HG03025 (cell line): ENCODE measurements at regions not wholly inside any gene's neighbourhood (a gene's known extent, or its start where the extent isn't known, plus 50 kb on each side); places are given as distances from the start of the nearest gene placed in this dataset.
"Not testable (repeated sequence)": the region's sequence is repeated elsewhere in the genome, so short reads cannot be mapped to it uniquely, and the experiment has no call there.

Experiments
- ATAC-seq: cut with Tn5 transposase; IDR thresholded peaks from one replicate; pipeline ENCODE4 v1.9.1; 2021; ENCODE audit warnings: mild to moderate bottlenecking, moderate library complexity; ENCODE audit not compliant: unreplicated experiment, low FRiP score

DNA sequence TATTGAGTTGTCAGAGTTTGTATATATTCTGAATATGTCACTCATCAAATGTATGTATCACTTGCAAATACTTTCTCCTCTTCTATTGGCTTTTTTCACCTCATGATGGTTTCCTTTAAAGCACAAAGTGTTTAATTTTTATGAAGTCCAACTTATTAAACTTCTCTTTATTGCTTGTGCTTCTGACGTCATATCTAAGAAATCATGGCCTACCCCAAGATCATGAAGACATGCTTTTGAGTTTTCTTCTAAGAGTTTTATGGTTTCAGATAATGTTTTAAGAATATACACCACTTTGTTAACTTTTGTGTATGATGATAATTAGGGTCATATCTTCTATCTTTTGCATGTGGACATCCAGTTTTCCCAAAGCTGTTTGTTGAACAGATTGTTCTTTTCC lies 417.2 kb upstream of the ATP10A start:
- no peak for ATAC-seq

DNA sequence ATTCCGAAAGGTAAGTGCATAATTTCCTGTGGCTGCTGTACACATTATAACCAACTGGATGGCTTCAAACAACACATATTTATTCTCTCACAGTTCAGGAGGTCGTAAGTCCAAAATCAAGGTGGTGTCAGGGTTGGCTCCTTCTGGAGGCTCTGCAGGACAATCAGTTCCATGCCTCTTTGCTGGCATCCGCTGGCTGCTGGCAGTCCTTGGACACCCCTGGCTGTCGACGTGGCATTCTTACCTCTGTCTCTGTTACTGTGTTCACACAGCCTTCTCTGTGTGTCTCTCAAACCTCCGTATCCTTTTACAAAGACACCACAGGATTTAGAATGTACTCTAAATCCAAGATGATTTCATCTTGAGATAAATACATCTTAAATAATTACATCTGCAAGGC lies 398.8 kb upstream of the ATP10A start:
- ATAC-seq: no peak

DNA sequence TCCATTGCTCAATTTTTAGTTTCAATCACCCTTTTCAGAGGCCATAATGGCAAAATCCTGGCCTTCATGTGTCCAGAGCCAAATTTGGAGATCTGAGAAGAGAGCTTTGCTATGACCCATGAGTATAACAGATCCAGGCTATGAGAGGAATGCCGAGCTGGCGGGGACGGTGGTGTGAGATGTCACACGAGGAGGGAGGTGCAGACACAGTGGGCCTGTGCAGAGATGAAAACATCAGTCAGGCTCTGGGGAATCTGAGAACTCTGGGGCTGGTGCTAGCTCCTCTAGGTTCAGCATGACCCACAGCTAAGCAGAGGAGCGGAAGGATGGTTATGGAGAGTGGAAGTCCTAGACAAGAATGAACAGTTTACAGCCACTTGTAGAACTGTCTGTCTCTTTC lies 398.3 kb upstream of the ATP10A start:
- no peak for ATAC-seq

DNA sequence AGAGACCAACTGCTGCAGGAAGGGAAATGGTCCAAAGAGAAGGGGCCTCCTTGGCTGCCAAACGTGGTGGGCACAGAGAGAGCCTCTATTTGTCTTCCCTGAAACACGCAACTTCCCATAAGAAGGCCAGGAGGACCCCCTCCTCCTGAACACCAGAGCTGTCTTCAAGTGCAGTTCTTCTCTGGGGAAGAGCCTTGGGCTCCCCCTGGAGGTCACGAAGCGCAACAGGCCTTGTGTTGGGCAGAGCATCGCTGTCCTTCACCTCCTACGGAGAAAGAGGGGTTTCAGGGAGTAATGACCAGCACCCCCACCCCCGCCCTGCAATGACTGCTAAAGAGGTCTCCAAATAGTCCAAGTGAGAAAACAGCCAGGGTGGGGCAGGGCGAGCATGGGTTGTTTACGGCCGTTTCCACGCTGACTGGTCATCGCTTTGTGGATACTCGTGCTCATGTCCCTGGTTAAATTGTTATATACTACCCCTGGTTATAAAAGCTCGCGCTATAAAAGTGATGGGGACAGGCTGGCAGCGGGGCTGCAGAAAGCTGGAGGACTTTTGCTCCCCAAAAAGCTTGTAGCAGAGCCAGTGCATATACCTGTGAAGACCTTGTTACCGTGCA lies 397.5 kb upstream of the ATP10A start:
- ATAC-seq: no peak

DNA sequence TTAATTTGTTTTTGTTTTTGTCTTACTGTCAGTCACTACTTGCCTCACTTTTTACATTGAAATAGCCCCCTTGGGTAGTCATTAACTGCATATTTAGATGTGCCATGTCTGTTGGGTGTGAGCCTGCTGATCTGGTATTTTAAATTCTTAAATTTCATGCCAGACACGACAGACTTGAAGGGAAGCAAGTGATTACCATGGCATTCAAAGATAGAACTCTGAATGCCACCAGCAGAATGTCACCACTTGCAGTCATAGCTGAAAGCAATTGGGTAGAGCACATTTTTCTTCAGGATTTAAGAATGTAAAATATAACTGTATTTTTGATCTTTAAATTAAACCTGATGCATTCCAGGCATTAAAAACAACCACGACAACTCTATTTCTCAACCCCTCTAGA lies 396.5 kb upstream of the ATP10A start:
- no peak for ATAC-seq

DNA sequence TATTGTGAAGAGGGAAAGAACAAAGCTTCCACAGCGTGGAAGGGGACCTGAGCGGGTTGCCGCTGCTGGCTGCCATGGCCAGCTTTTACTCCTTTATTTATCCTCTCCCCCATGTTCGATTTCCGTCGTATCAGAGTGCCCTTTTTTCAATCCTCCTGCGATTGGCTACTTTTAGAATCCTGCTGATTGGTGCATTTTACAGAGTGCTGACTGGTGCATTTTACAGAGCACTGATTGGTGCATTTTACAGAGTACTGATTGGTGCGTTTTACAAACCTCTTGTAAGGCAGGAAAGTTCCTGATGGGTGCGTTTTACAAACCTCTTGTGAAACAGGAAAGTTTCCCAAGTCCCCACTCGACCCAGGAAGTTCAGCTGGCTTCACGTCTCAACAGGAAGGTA lies 381.7 kb upstream of the ATP10A start:
- not testable (repeated sequence) for ATAC-seq

DNA sequence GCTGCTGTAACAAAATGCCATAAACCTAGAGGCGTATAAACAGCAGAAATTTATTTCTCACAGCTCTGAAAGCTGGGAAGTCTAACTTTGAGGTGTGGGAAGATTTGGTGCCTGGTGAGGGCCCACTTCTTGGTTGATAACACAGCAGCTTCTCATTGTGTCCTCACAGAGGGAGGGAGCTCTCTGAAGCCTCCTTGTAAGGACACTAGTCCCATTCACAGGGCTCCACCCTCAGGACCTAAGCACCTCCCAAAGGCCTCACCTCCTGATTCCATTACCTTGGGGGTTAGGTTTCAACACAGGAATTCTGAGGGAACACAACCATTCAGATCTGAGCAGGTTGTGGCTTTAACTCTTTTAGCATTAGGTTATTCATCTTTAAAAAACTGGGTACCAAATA lies 380.3 kb upstream of the ATP10A start:
- ATAC-seq: no peak

DNA sequence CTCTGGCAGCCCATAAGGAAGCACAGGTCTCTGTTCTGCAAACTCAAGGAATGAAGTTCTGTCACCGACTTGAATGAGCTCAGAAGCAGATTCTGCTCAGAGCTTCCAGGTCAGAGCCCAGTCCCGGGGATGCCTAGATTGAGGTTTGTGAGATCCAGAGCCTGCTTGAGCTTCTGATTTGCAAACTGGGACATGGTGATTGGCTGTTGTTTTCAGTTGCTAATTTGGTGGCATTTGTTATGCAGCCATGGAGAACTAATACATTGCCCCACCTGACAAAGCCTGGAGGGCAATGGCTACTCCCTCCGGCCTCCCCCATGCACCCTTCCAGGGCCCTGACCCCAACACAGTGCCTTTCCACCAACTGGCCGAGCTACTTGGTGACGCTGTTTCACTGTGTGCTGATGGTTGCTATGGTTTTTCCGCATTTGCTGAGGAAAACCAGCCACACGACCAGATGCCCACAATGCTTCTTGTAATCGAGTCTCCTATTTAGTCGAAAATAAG lies 379.5 kb upstream of the ATP10A start:
- ATAC-seq: no peak

DNA sequence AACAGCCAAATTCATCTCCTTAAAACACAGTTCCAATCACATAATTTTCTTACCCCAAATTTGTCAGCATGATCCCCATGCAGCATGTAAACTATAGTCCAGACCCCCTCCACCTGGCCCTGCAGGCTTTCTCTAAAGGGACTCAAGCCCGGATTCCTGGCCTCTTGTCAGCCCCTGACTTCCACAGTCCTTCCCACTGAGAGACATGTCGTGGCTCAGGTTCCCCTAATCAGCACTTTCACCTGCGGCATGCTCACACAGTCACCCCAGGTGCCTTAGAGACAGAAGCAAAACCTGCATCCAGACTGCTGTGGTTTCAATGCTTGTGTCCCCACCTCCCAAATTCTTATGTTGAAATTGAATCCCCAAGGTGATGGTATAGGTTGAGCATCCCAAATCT lies 372.7 kb upstream of the ATP10A start:
- no peak for ATAC-seq

DNA sequence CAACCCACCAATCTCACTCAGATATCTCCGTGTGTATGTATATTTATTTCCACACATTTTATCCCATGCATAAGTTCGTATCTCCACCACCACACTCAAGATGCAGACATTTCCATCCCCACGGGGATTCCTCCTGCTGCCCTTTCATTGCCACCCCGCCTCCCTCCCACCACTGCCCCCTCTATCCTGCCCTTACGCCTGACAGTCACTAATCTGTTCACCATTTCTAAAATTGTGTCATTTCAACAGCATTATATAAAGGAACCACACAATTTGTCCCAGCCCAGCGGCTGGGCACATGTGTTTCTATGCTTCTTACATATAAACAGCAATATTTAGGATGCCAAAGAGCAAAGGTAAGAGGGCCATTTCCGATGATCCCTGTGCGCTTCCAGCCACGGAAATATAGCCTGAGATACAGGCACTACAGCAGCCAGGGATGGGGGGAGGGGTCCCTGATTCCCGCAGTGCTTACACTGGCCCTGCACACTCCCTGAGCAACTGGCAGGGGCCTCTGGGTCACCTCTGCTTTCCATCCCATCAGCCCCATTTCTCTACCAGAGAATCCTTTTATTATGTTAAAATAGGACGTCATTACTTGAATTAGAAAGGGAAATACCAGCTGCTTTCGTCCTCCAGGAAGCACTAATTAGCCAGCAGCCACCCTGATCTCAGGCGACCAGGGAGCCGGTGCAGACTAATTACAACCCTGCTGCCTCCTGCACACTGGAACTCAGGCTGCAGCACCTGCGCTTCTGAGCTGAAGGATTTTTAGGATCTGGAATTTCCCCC lies 372.0 kb upstream of the ATP10A start:
- no peak for ATAC-seq

DNA sequence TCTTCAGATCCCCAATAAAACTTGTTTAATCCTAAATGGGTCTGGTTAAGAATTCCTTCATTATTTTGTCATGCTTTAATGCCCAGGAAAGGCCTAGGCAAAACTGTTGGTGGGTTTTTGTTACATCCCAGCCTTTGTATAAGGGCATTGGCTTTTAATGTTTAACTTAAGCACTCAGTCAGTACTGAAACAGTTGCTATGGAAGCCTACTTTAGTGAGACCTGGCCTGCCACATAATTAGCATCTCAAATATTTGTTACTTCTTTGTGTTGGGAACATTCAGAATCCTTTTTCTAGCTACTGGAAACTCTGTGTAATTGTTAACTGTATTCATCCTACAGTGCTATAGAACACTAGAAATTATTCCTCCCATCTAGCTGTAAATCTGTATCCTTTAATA lies 369.6 kb upstream of the ATP10A start:
- ATAC-seq: no peak

DNA sequence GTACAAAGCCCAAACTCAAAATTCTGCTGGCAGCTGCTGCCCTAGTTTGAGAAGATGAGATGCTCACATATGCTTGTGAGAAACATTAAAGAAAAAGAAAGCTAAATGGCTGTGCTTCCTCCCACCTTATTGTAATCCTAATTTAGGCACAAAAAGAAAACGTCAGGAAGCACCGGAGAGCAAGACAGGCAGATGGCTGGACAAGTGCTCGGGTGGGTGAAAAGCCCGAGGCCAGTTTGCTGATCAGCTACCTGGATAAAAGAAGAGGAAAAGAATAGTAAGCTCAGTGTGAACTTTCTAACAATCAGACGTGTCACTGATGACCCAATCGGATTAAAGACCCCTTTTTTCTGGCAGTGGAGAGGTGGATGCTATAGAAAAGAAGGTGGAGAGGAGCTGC lies 368.0 kb upstream of the ATP10A start:
- ATAC-seq: no peak

DNA sequence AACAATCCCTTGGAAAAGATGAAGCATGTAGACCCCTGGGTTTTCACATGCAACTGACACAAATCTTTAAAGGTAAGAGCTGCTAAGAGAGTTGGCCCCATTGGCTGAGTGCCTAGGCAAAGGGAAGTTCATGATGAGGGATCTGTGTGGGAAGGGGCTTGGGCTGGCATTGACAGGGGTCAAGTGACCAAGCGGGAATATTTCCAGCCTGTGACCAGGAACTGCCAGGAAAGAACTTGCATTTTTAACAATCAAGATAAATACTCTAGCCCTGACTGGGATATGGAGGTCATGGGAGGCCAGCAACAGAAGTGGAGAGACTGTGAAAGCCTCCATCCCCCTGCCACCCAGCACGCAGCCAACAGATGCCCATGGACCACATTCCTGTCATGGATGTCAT lies 361.1 kb upstream of the ATP10A start:
- ATAC-seq: no peak

DNA sequence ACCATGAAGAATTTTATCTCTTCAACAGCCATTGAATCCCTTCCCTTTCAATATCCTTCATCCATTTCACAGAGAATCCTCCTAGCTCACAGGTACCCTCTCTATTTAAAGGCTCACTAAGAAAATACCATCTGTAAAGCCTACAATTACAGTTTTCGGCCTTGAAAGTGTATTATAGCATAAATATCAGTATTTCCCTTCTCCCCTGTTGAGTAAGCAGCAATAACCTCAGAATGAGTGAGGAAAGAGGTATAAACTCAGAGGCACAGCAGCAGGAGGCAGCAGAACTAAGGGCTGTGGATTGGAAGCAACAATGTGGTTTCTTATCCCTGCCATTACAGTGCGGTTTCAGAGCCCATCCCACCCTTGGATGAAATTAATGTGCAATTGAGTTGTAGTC lies 360.6 kb upstream of the ATP10A start:
- ATAC-seq: no peak

DNA sequence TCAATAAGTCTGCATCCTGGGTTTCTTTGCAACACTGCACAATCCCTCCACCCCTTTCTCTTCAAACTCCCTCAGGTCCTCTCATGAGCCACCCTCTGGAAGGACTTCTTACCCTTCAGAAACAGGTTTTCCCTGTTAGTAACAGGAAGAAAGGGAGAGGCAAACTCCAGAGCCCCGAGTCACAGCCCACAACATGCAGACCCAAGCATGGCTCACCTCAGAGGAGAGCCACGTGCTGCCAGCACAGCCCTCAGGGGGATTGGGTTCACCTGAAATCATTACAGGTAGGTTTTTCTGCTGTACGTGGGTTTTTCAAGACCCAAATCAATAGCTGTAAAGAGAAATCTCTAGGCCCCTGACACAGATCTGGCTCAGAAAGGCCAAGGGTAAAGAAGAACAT lies 359.7 kb upstream of the ATP10A start:
- ATAC-seq: no peak

DNA sequence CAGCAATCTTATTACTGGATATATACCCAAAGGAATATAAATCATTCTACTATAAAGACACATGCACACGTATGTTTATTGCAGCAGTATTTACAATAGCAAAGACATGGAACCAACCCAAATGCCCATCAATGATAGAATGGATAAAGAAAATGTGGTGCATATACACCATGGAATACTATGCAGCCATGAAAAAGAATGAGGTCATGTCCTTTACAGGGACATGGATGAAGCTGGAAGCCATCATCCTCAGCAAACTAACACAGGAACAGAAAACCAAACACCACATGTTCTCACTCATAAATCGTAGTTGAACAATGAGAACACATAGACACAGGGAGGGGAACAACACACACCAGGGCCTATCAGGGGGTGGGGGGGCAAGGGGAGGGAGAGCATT lies 353.9 kb upstream of the ATP10A start:
- ATAC-seq: not testable (repeated sequence)

DNA sequence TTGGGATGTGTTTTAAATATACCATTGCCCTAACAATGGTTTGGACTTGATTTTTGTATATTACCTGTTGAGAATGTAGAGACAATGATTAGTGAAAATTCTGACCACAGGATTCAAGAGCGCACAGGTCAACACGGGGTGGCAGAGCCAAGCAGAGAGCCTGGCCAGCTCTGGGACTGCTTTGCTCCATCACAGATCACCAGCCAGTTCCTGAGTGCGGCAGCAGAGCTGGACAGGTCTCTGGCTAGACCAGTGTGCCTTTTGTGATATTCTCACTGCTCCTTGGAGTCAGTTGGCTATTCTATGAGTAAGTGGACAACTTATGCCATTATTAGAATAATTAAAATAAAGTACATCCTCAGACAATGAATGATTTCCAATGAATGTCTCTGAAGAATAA lies 351.2 kb upstream of the ATP10A start:
- no peak for ATAC-seq

DNA sequence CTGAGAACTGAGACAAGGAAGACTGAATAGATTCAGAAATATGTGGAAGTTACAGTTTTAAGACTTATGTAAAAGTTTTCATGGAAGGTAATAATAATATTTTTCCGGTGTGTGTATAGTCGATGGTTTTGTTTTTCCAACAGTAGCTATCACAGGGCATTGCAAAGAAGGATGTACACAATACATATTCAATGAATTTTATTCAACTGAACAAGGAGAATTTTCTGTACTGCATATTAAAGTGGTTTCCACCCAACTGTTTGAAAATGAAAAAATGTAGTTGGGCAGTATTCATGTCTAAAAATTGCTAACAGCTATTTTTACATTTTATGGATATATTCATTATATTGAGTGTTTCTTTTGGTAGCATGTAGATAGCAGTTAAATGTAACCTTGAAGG lies 350.3 kb upstream of the ATP10A start:
- no peak for ATAC-seq

DNA sequence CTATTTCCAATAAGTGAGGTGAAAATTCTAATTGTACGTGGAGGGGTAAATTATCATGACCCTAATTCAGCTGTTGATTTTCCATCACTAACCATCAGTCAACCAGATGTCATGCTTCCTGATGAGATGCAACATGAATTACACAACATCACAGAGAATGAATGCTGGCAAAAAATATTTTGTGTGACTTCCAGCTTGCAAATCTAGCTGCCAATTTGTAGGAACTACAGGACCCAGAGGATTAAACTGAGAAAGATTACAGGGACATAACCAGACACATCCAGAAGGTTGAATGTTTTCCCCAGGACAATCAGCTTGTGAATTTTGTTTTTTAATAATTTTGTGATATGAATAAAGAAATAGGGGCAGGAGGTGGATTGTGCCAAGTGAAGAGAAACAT lies 349.0 kb upstream of the ATP10A start:
- ATAC-seq: no peak

DNA sequence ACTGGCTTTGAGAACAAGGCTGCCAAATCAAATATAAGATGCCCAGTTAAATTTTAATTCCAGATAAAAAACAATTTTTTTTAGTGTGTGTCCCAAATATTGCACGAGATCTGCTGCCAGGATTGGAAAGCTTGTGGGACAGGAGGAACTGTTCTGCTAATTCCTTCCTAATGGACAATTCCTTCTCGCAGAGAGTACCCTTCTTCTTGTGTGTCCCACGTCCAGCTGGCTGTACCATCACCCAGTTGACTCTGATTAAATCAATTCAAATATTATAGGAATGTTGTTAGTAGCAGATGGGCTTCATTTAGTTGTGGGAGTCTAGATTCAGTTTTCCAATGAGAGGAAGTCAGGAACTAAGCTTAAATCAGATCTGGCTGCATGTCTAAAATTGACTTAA lies 347.9 kb upstream of the ATP10A start:
- no peak for ATAC-seq

DNA sequence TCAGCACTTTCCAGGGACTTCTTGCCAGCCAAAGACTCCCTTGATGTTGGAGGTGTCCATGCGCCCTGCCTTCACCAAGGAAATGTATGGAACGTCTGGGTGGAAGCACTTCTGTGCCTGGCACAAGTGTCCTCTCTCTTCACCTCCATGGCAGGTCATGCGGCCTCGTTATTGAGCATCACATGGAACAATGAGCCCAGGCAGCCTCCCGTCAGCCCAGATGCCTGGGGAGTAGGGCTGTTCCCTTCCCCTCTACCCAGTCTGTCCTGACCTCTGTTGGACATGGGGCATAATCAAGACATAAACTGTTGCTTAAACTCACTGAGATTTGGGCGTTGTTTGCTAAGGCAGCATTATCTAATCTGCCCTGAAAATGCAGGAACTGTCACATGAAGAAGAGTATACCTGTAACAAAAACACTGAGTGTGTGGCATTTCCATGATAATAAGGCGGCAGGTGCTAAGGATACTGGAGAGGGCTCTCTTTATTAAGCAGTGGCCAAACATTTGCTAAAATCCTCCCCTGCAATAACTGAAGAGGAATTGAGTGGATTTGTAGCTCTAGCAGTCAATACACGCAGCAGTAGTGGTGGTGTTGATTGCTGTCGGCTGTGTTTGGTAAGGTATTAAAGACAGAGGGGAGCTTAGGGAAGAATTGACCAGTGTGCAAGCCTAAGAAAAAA lies 338.2 kb upstream of the ATP10A start:
- no peak for ATAC-seq

DNA sequence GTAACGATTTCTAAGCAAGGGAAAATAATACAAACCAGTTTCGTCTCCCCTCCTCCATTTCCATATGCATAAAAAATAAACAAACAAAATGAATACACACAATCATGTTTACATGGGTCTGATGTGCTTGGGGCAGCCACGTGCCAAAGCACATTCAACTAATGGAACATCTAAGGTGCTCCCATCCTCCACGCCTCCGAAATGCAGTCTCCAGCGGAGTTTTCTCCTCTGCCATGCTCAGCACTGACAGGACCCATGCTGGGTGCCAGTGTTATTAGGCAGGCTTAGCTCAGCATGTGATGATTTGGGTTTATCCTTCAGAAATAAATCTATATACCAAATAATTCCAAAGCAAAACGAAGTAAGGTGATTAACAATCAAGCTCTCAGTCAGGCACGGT lies 337.3 kb upstream of the ATP10A start:
- ATAC-seq: no peak
